Liver (tissue), 8 donors: ENCODE measurements at regions not wholly inside any gene's neighbourhood (a gene's known extent, or its start where the extent isn't known, plus 50 kb on each side); places are given as distances from the start of the nearest gene placed in this dataset.

ENCODE experiments used
- DNase-seq: peaks from one replicate; pipeline ENCODE4 v3.0.0-alpha.2; 2017; ENCODE audit warnings: low spot score
- H3K27ac ChIP-seq, 2 donors: one replicate each; pipeline ENCODE4 v1.7.0; 2013; ENCODE audit warnings: inconsistent platforms in 2 of 2, low read length in 2 of 2, control low read depth in 1 of 2, low read depth in 1 of 2, mild to moderate bottlenecking in 1 of 2
- H3K27me3 ChIP-seq, 4 donors: one replicate each; pipeline versions ENCODE4 v1.6.1 to v1.7.0; 2013; ENCODE audit warnings: low read length in 3 of 4, inconsistent platforms in 1 of 4, mild to moderate bottlenecking in 1 of 4, moderate library complexity in 1 of 4; ENCODE audit not compliant: control insufficient read depth in 4 of 4, insufficient read depth in 4 of 4
- H3K36me3 ChIP-seq, 4 donors: one replicate each; pipeline versions ENCODE4 v1.6.1 to v1.7.0; 2013; ENCODE audit warnings: low read length in 3 of 4, mild to moderate bottlenecking in 3 of 4, low read depth in 1 of 4, moderate library complexity in 1 of 4; ENCODE audit not compliant: control insufficient read depth in 4 of 4, insufficient read depth in 3 of 4
- H3K4me1 ChIP-seq, 4 donors: one replicate each; pipeline versions ENCODE4 v1.6.1 to v1.7.0; 2013; ENCODE audit warnings: low read length in 3 of 4, mild to moderate bottlenecking in 3 of 4, moderate library complexity in 1 of 4; ENCODE audit not compliant: control insufficient read depth in 4 of 4, insufficient read depth in 4 of 4
- H3K4me3 ChIP-seq, 3 donors: one replicate each; pipeline versions ENCODE4 v1.6.1 to v1.7.0; 2013; ENCODE audit warnings: low read length in 3 of 3, control low read depth in 1 of 3, low read depth in 1 of 3, mild to moderate bottlenecking in 1 of 3
- H3K9ac ChIP-seq, 2 donors: one replicate each; pipeline ENCODE4 v1.7.0; 2013; ENCODE audit warnings: low read length in 2 of 2, mild to moderate bottlenecking in 2 of 2, moderate library complexity in 2 of 2, control low read depth in 1 of 2, low read depth in 1 of 2
- H3K9me3 ChIP-seq, 4 donors: one replicate each; pipeline versions ENCODE4 v1.6.1 to v1.7.0; 2013; ENCODE audit warnings: low read length in 3 of 4; ENCODE audit not compliant: control insufficient read depth in 4 of 4
- ATF3 ChIP-seq: IDR thresholded peaks from 2 replicates; pipeline ENCODE4 v1.6.1; 2016; ENCODE audit warnings: antibody characterized with exemption
- CTCF ChIP-seq: fragments of 150-350 bp; IDR thresholded peaks from 2 replicates; pipeline ENCODE4 v1.5.1; 2017; ENCODE audit warnings: improper control_type of control experiment, low read depth, low read length; ENCODE audit not compliant: missing input control
- EGR1 ChIP-seq, 2 donors: IDR thresholded peaks; 2 replicates each; pipeline ENCODE4 v1.6.1; 2016 to 2018; ENCODE audit warnings: antibody characterized with exemption in 2 of 2, low read depth in 2 of 2
- FOXA1 ChIP-seq: IDR thresholded peaks from 2 replicates; pipeline ENCODE4 v1.6.1; 2016; ENCODE audit warnings: antibody characterized with exemption
- FOXA2 ChIP-seq: IDR thresholded peaks from 2 replicates; pipeline ENCODE4 v1.6.1; 2016; ENCODE audit warnings: antibody characterized with exemption
- GABPA ChIP-seq, 2 donors: IDR thresholded peaks in 1 of 2; conservative IDR thresholded peaks in 1 of 2; 2 replicates each; pipeline ENCODE4 v1.6.1; 2016; ENCODE audit warnings: antibody characterized with exemption in 2 of 2, mild to moderate bottlenecking in 1 of 2, moderate library complexity in 1 of 2
- HNF4A ChIP-seq, 2 donors: conservative IDR thresholded peaks; 2 replicates each; pipeline ENCODE4 v1.6.1; 2016; ENCODE audit warnings: antibody characterized with exemption in 2 of 2, mild to moderate bottlenecking in 2 of 2
- HNF4G ChIP-seq: IDR thresholded peaks from 2 replicates; pipeline ENCODE4 v1.6.1; 2016; ENCODE audit warnings: antibody characterized with exemption
- JUND ChIP-seq, 2 donors: IDR thresholded peaks; 2 replicates each; pipeline ENCODE4 v1.6.1; 2016; ENCODE audit warnings: antibody characterized with exemption in 2 of 2
- MAX ChIP-seq: IDR thresholded peaks from 2 replicates; pipeline ENCODE4 v1.6.1; 2016; ENCODE audit warnings: antibody characterized with exemption
- NR2F2 ChIP-seq: IDR thresholded peaks from 2 replicates; pipeline ENCODE4 v1.6.1; 2016; ENCODE audit warnings: antibody characterized with exemption
- RAD21 ChIP-seq, 2 donors: IDR thresholded peaks; 2 replicates each; pipeline ENCODE4 v1.6.1; 2016; ENCODE audit warnings: antibody characterized with exemption in 2 of 2, mild to moderate bottlenecking in 2 of 2
- REST ChIP-seq: IDR thresholded peaks from 2 replicates; pipeline ENCODE4 v1.6.1; 2016; ENCODE audit warnings: antibody characterized with exemption, mild to moderate bottlenecking
- RXRA ChIP-seq, 2 donors: IDR thresholded peaks; 2 replicates each; pipeline ENCODE4 v1.6.1; 2017 to 2018; ENCODE audit warnings: antibody characterized with exemption in 2 of 2, mild to moderate bottlenecking in 1 of 2
- SP1 ChIP-seq: IDR thresholded peaks from 2 replicates; pipeline ENCODE4 v1.6.1; 2018; ENCODE audit warnings: antibody characterized with exemption, mild to moderate bottlenecking
- TAF1 ChIP-seq: conservative IDR thresholded peaks from 2 replicates; pipeline ENCODE4 v1.6.1; 2016; ENCODE audit warnings: antibody characterized with exemption, mild to moderate bottlenecking
- YY1 ChIP-seq: IDR thresholded peaks from 2 replicates; pipeline ENCODE4 v1.6.1; 2016; ENCODE audit warnings: antibody characterized with exemption, mild to moderate bottlenecking
- ZBTB33 ChIP-seq: IDR thresholded peaks from 2 replicates; pipeline ENCODE4 v1.6.1; 2016; ENCODE audit warnings: antibody characterized with exemption
- WGBS: extraction: QIAGEN DNeasy Blood & Tissue Kit; methylation state at CpG from one replicate; pipeline ENCODE4 v1.1.7; 2013; 5-methylcytosine and 5-hydroxymethylcytosine counted together
- donor health status: healthy.
- donor health status: healthy.
- donor health status: healthy.
- donor health status: healthy.
- donor health status: healthy.

- Histone ChIP-seq H3K27ac (no peak overlapping the region), H3K27me3 (no peaks in the 10 kb centered on the region), H3K9me3 (no peaks in the 10 kb centered on the region), H3K4me1 (peaks cover 2 to 15% (median 5%) of the 10 kb centered on the region in 4 donors), H3K9ac (no peak overlapping the region), H3K36me3 (no peaks in the 10 kb centered on the region), H3K4me3 (no peak overlapping the region)
- TF ChIP-seq ATF3 (no peak), GABPA (IDR thresholded peaks at IDR 0.05 in 1 of 2, conservative IDR thresholded peaks at IDR 0.05 in 1 of 2) (no peak), RAD21 (IDR thresholded peaks at IDR 0.05) (no peak), JUND (IDR thresholded peaks at IDR 0.05) (no peak), RXRA (IDR thresholded peaks at IDR 0.05) (no peak), NR2F2 (no peak)
- 84% methylated on average over 3 of the region's 3 CpGs for WGBS
- DNase-seq: no peak
Measured at GRCh38 chr5:62938927-62939326, 360.3 kb downstream of the LRRC70 start.

GRCh38 chr5:62937661-62938558, 359.3 kb downstream of the LRRC70 start:
- Histone ChIP-seq H3K4me1 (peaks cover 2 to 15% (median 5%) of the 10 kb centered on the region in 4 donors), H3K27ac (peak overlapping the region; percentile 19 to 20), H3K9ac (no peak overlapping the region), H3K4me3 (no peak overlapping the region), H3K27me3 (no peaks in the 10 kb centered on the region), H3K36me3 (no peaks in the 10 kb centered on the region), H3K9me3 (no peaks in the 10 kb centered on the region)
- DNase-seq: no peak
- TF ChIP-seq ATF3: no peak
- TF ChIP-seq ZBTB33: peak; percentile 29
- no peak for TF ChIP-seq HNF4G
- no peak for TF ChIP-seq FOXA2
- no peak for TF ChIP-seq FOXA1
- no peak for TF ChIP-seq TAF1
- TF ChIP-seq HNF4A (conservative IDR thresholded peaks at IDR 0.05): peak; percentile 73 to 77
- peak in 1 of 2 donors; percentile 53 for TF ChIP-seq RXRA (IDR thresholded peaks at IDR 0.05)
- no peak for TF ChIP-seq CTCF
- peak; percentile 73 for TF ChIP-seq SP1
- peak; percentile 44 to 67 for TF ChIP-seq JUND (IDR thresholded peaks at IDR 0.05)
- peak; percentile 31 for TF ChIP-seq YY1
- TF ChIP-seq REST: peak; percentile 26
- peak; percentile 54 for TF ChIP-seq NR2F2
- TF ChIP-seq MAX: peak; percentile 17
- TF ChIP-seq RAD21 (IDR thresholded peaks at IDR 0.05): peak in 1 of 2 donors; percentile 31
- TF ChIP-seq GABPA (IDR thresholded peaks at IDR 0.05 in 1 of 2, conservative IDR thresholded peaks at IDR 0.05 in 1 of 2): no peak
- no peak for TF ChIP-seq EGR1 (IDR thresholded peaks at IDR 0.05; ENCODE audit: low read depth in 2 of 2)
- 32% methylated on average over 3 of the region's 3 CpGs for WGBS
